Bone marrow (tissue), 2 donors: ENCODE measurements at regions not wholly inside any gene's neighbourhood (a gene's known extent, or its start where the extent isn't known, plus 50 kb on each side); places are given as distances from the start of the nearest gene placed in this dataset.

Experiments
- DNase-seq, 2 donors: peaks; one replicate each; lab custom pipeline; 2025; lab: John Stamatoyannopoulos, UW

DNA sequence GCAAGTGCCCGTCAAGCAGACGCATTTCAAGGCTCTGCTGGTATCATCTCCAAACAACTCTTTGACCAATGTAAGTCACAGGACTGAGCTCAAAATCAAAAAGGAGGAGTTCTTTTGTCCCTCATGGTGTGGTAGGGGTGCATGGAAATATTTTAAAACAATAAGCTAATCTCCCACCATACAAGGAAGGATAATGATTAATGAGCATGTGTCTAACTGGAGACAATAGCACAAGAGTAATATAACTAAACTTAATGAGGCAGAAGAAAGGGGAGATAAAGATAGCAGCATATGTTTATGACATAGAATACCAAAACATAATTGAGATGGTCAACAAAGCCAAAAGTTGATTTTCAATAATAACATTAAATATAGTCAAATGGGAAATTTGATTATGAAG lies 668.0 kb upstream of the ZP4 start:
- DNase-seq = no peak

DNA sequence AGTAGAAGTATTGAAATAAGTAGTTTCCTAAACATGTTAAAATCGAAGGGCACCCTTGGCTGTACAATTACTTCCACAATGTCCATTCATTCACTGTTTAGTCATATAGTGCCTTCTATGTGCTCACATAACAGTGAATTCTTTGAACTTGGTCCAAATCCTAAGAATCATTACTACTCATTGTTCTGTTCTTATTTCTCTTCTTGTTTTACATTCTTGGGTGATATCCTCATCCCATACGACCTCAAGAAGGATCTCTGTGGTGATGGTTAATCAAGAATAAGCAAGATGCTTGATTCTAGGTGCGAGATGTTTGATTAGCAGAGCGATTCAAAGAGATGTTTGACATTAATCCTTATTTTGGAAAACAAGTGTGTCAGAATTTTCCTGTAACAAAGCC lies 667.4 kb upstream of the ZP4 start:
- DNase-seq = no peak

DNA sequence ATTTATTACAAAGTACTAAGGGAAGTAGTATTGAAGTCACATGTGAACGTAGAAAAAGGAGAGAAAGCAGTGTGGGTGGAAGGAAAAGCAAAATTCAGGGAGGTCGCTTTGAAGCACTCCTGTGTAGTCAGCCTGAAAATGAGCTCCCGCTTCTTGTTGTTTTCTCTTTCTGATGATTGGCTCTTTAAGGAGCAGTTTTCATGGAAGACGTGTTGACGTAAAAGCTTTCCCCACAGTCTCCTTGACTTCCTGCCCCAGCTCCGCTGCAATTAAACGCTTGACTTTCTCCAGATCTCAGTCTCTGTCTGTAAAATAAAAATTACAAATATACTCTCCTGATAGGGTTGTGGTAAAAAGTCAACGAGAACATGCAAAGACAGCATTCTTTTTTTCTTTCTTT lies 661.5 kb upstream of the ZP4 start:
- no peak for DNase-seq

DNA sequence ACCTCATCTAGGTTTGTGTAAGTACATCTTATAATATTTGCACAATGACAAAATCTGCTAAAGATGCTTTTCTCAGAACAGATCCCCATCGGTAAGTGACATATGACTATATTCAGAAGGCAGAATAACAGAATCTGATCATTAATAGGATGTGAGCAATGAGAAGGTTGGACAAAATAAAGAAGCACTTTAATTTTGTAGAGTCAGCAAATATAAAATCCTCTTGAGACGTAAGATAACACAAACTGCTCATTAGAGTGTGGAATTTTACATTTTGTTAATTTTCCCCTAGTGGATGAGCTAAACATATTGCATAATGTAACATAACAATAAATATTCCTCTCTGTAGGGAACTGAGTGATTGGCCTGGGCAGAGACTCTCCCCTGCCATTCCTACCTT lies 658.4 kb upstream of the ZP4 start:
- no peak for DNase-seq

DNA sequence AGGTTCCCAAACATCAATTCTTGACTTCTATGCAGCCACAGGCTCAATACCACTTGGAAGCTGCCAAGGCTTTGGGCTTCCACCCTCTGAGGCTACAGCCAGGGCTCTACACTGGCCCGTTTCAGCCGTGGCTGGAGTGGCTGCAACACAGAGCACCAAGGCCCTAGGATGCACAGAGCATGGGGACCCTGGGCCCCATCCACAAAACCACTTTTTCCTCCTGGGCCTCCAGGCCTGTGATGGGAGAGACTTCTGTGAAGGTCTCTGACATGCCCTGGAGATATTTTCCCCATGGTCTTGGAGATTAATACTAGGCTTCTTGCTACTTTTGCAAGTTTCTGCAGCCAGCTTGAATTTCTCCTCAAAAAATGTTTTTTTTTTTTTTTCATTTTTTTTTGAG lies 655.4 kb upstream of the ZP4 start:
- DNase-seq = no peak

GRCh38 chr1:238537641-238538040 lies 646.9 kb upstream of the ZP4 start:
- DNase-seq = no peak

DNA sequence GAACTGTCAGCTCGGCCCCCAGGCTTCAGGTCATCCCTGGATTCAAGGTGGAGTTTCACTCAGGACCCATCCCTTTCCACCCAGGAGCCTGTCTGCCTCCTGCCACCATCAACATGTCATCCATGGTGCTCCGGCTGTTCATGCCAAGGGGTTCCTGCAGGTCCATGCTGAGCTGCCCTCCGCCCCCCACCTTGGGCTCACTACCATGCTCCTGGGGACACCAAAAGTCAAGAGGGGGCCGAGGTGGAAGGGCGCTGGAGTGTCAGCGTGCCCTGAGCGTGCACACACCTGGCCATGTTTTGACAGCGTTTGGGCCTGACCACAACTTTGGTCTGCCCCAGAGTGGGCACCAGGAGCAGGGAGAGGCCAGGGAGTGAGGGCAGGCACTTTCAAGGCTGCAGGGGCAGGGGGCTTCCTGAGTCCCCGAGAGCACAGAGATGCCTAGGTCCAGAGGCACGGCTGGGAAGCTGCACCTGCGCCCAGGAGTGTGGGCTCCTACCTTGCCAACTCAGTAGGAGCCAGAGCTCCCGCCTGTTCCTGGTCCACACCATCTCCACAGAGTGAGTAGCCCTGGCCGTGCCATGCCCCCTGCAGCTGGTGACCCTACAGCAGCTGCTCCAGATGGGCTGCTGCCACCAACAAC lies 639.6 kb upstream of the ZP4 start:
- DNase-seq = no peak

DNA sequence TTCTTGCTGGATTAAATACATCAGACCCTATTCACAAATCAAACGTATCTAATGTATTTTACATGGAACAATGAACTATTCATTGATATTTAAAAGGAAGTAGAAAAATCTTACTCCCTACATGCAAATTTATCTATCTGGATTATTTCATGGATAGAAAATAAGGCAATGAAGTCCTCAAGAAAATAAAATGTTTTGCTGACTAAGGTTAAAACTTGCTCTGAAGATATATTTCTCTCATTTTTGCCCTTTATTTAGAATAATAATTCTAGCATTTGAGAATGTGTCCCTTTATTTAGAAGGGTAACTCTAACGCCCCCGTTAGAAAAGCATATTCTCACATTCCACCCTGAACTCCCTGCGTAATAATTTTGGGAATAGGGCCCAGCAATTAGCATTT lies 627.0 kb upstream of the ZP4 start:
- DNase-seq = no peak

- no peak for DNase-seq
Measured at GRCh38 chr1:238501290-238501689, 610.6 kb upstream of the ZP4 start.

GRCh38 chr1:238499021-238499420 lies 608.3 kb upstream of the ZP4 start:
- DNase-seq = no peak

- no peak for DNase-seq
Measured at GRCh38 chr1:238492271-238492670, 601.5 kb upstream of the ZP4 start.

- no peak for DNase-seq
Measured at GRCh38 chr1:238491265-238491664, 600.5 kb upstream of the ZP4 start.

DNA sequence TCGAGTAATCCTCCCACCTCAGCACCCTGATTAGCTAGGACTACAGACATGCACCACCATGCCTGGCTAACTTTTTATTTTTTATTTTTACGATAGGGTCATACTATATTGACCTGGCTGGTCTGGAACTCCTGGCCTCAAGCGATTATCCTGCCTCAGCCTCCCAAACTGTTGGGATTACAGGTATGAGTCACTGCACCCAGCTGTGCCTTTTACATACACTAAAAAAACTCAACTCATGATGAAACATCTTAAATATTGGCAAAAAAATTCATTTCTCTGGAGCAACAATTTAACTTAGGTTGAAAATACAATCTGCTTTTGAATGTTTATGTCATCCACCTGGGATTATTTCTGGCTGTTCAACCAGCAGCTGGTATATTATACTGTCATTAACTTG lies 598.3 kb upstream of the ZP4 start:
- DNase-seq = no peak

GRCh38 chr1:238488401-238488800 lies 597.7 kb upstream of the ZP4 start:
- no peak for DNase-seq

DNA sequence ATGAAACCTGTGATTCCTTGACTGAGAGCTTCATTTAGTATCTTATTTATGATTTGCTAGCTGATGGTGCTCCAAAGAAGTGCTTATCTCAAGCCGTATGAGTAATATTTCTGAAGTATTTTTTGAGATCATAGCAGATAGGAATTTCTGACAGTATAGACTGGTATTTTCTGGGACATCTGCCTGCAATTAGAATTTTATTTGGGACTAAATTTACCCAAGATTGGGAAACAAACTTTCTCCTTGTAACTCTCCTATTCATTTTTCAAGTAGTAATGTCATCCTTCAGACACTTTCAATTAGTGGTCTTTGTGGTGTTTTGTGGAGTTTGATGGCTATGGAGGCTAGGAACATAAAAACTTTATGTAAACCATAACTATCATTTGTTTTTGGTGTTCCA lies 597.2 kb upstream of the ZP4 start:
- DNase-seq = no peak

DNA sequence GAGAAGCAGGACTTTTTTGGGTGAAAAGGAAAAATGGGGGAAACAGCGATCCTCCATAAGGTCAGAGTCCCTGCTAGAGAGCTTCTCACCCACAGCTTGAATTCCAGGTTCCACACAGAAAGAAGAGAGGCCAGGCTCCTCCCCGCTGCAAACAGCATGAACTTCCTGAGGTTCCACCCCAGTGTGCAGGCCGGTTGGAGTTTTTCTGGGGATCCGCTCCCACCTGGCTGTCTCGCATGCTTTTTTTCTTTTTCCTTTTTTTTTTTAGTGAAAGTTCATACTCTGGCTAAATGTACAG lies 595.1 kb upstream of the ZP4 start:
- no peak for DNase-seq

DNA sequence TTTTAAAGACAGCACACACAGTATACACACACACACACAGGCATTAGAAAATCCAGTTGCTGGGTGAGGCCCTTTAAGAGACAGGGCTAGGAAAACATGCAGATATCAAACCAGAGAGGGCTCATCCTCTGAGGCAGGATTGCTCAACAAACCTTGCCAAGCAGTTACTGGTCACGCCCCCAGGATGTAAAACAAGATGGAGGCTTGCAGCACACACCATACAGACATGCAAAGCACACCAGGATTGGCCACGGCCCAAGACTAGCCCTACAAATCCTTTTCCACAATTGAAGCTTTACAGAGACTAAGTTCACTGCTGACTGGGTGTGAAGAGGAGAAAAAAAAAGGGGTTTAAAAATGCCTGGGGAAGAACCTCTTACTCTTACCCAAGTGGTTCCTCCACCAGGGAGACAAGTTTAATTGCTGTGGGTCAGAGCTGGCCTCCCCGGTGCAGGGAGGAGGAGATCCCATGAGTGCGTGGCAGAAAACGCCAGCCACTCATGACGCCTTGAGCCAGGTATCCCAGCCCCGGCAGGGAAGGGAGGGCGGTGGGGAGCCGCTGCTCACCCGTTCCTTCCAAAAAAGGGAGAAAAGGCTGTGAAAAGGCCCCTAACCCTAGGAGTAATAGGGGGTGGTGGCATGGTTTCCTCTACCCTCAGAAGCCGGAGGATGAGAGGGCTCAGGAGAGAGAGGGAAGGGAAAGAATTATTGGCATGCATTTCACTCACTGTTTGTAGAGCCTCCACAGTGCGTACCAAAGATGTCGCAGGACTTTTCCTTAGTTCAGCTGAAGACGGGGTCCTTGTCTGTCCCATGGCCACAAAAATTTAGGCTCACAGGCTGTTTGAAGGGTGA lies 594.6 kb upstream of the ZP4 start:
- no peak for DNase-seq

DNA sequence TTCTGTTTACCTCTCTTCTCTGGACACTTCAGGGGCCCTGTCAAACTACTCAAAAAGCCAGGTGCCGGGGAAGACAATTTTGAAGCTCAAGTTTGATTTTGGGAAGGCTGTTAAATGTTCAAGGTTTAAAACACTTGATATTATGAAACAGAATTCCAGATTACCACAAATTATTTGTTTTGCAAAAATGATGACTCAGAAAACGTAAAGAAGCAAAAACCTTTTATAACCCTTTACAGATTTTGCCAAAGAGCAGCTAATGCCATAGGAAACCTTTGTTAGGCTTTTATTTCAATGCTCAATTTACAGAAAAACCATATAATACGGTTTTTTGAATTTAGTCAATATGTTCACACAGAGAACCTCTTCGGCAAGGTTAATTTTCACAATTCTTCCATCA lies 593.4 kb upstream of the ZP4 start:
- DNase-seq = no peak

GRCh38 chr1:238476841-238477240 lies 586.1 kb upstream of the ZP4 start:
- no peak for DNase-seq

- no peak for DNase-seq
Measured at GRCh38 chr1:238475712-238476111, 585.0 kb upstream of the ZP4 start.

DNA sequence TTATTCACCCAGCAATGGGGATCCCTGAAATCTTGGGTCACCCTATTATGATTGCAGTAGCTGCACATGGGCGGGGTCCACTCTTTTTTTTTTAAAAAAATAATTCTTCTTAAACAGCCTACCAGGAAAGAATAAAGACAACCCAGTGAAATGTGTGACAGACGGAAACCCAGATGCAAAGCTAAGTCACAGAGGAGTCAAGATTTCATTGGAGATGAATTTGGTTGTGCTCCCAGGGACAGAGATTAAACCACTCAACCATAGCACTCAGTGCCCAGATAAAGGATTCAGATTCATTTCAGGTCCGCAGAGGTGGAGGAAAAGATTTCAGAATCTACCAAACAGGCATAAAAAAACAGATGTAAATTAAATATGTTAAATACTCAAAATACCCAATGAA lies 583.5 kb upstream of the ZP4 start:
- DNase-seq = no peak

DNA sequence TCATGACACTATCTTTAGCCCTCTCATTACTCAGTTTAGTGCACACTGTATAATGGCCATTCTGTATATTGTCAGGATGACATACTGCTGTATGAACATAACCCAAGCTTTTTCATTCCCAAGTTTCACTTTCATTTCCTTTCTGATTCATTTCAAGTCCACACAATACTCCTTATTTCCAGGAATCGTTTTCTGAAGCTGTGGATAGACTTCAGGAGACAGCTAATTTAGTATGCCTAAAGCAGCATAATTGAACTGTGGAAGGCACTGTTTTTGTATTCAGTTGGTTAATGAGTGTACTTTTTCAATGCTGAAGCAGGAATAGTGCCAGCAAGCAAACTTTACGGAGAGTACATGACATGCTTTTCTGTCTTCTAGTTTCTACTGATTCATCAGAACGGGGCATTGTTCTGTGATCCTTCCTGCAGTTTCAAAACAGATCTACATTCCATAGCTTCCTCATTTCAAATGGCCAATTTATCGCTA lies 578.5 kb upstream of the ZP4 start:
- no peak for DNase-seq

DNA sequence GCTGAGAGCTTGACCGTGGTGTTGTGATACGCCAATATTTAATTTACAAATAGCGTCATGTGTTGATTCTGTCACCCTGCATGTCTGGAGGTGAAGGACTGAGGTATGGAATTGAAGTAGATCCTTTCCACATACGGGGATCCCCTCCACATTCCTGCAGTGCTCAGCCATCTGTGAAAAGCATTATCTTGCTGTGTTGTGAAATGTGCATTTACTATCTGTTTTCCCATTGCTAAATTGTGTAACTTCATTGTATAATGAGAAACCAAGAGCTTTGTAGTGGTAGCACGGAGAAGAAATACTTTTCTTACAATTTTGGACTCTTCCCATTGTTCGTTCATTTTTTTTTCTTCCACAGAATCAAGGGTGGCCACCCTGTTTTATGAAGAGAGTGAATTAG lies 577.3 kb upstream of the ZP4 start:
- DNase-seq = no peak

DNA sequence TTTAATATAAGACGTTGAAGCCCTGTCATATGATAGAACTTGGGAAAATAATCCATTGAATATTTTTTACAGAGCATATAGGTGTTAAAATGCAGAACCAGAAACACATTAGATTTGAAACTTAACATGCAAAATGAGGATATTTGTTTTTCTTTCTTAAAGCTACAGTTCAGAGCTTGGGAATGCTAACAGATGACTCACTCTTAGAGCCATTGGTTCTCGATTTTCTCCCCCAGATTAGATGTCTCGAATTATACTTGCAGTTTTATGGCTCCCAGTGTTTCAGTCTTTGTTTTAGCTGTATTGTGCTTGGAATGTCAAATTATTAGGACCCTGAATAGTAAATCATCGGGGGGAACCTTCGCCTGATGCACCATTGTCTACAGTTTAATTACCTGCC lies 575.7 kb upstream of the ZP4 start:
- DNase-seq = no peak
